Vagina (tissue), 2 donors: ENCODE measurements at regions not wholly inside any gene's neighbourhood (a gene's known extent, or its start where the extent isn't known, plus 50 kb on each side); places are given as distances from the start of the nearest gene placed in this dataset.
"Not testable (repeated sequence)": the region's sequence is repeated elsewhere in the genome, so short reads cannot be mapped to it uniquely, and the experiment has no call there.

Source experiments
- DNase-seq, 2 donors: peaks; one replicate each; pipeline ENCODE4 v3.0.0-alpha.2; 2017; ENCODE audit errors: extremely low spot score in 2 of 2
- H3K27ac ChIP-seq: fragments of 200-600 bp; sonication (generic); one replicate; pipeline ENCODE4 v1.5.1; 2019
- H3K27me3 ChIP-seq: fragments of 200-600 bp; sonication (generic); one replicate; pipeline ENCODE4 v1.5.1; 2019
- H3K36me3 ChIP-seq, 2 donors: fragments of 200-600 bp; sonication (generic); one replicate each; pipeline ENCODE4 v1.5.1; 2017 to 2019
- H3K4me1 ChIP-seq: fragments of 200-600 bp; sonication (generic); one replicate; pipeline ENCODE4 v1.5.1; 2019
- H3K4me3 ChIP-seq, 2 donors: fragments of 200-600 bp; sonication (generic); 1 replicate in 1 of 2; 2 replicates in 1 of 2; pipeline ENCODE4 v1.5.1; 2016 to 2019
- H3K9me3 ChIP-seq: fragments of 200-600 bp; sonication (generic); one replicate; pipeline ENCODE4 v1.5.1; 2019
- CTCF ChIP-seq, 3 experiments: fragments of 450-650 bp in 2 of 3; fragments of 200-600 bp in 1 of 3; sonication (generic) in 1 of 3; IDR thresholded peaks; one replicate each; pipeline ENCODE4 v1.5.1; 2017 to 2019; ENCODE audit warnings: antibody characterized with exemption in 3 of 3, mild to moderate bottlenecking in 2 of 3, moderate library complexity in 2 of 3
- POLR2A ChIP-seq, 2 donors: fragments of 450-650 bp; IDR thresholded peaks; one replicate each; pipeline ENCODE4 v1.6.1; 2017; ENCODE audit warnings: antibody characterized with exemption in 2 of 2, mild to moderate bottlenecking in 2 of 2, moderate library complexity in 2 of 2
- POLR2AphosphoS5 ChIP-seq, 2 donors: sonication (generic); formaldehyde crosslinking; IDR thresholded peaks; one replicate each; pipeline ENCODE4 v1.9.0; 2017; ENCODE audit warnings: antibody characterized with exemption in 2 of 2, mild to moderate bottlenecking in 2 of 2, low read depth in 1 of 2; ENCODE audit not compliant: insufficient read depth in 1 of 2
- intact Hi-C: fragments of 100-400 bp; cut with DNase I; formaldehyde crosslinking; loops from one replicate; pipeline ENCODE4 v1.15.1; 2023

DNA sequence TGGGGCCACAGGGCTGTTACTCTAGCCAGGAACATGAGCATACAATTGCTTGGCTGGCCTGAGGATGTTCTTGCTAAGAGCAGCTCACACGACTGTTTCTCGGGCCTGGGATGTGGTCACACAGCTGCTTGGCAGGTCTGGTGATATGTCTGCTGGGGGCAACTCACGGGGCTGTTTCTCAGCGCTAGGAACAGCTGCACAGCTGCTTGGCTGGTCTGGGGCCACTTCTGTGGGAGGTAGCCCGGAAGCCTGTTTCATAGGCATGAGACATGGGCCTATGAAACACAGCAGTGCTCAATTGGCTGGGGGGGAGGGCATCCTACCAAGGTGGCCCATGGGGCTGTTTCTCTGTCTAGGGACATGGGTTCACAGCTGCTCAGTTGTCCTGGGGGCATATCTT lies 73.4 kb upstream of the DDHD1 start:
- no peak for TF ChIP-seq CTCF (IDR thresholded peaks at IDR 0.05)
- no peak for TF ChIP-seq POLR2A (IDR thresholded peaks at IDR 0.05)
- no peak for TF ChIP-seq POLR2AphosphoS5 (IDR thresholded peaks at IDR 0.05; ENCODE audit: insufficient read depth in 1 of 2, low read depth in 1 of 2)
- no peaks in the 10 kb centered on the region for H3K4me1 ChIP-seq
- H3K36me3 ChIP-seq = no peaks in the 10 kb centered on the region
- no peak overlapping the region for H3K4me3 ChIP-seq
- H3K27me3 ChIP-seq = no peaks in the 10 kb centered on the region
- no peak for DNase-seq
- H3K27ac ChIP-seq = no peak overlapping the region
- intact Hi-C loops = no loop called here
- no peaks in the 10 kb centered on the region for H3K9me3 ChIP-seq

DNA sequence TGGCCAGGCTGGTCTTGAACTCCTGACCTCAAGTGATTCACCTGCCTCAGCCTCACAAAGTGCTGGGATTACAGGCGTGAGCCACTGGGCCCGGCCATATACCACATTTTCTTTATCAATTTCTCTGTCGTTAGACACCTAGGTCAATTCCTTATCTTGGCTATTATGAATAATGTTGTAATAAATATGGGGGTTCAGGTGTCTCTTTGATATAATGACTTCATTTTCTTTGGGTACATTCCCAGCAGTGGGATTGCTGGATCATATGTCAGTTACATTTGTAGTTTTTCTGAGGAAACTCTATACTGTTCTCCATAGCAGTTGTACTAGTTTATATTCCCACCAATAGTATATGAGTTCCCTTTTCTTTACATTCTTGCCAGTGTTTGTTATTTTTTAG lies 67.8 kb upstream of the DDHD1 start:
- Histone ChIP-seq H3K36me3 (no peaks in the 10 kb centered on the region), H3K27ac (no peak overlapping the region), H3K9me3 (no peaks in the 10 kb centered on the region), H3K4me3 (no peak overlapping the region), H3K27me3 (no peaks in the 10 kb centered on the region), H3K4me1 (peaks cover 13% of the 10 kb centered on the region)
- TF ChIP-seq POLR2AphosphoS5 (IDR thresholded peaks at IDR 0.05; ENCODE audit: insufficient read depth in 1 of 2, low read depth in 1 of 2) (no peak), POLR2A (IDR thresholded peaks at IDR 0.05) (no peak)
- intact Hi-C loops = no loop called here
- no peak for DNase-seq

- DNase-seq = no peak
- Histone ChIP-seq H3K27me3 (no peaks in the 10 kb centered on the region), H3K9me3 (no peaks in the 10 kb centered on the region), H3K4me3 (peak overlapping the region; percentile 62 to 64), H3K36me3 (no peaks in the 10 kb centered on the region), H3K27ac (peak overlapping the region; percentile 73), H3K4me1 (peaks cover 13% of the 10 kb centered on the region)
- TF ChIP-seq POLR2AphosphoS5 (IDR thresholded peaks at IDR 0.05; ENCODE audit: insufficient read depth in 1 of 2, low read depth in 1 of 2) (no peak), CTCF (IDR thresholded peaks at IDR 0.05) (no peak), POLR2A (IDR thresholded peaks at IDR 0.05) (no peak)
- intact Hi-C loops = no loop called here
Measured at GRCh38 chr14:53218161-53218560, 65.0 kb upstream of the DDHD1 start.

GRCh38 chr14:53217316-53217994 lies 64.3 kb upstream of the DDHD1 start:
- peaks cover 13% of the 10 kb centered on the region for H3K4me1 ChIP-seq
- peak overlapping the region; percentile 62 to 64 for H3K4me3 ChIP-seq
- no peaks in the 10 kb centered on the region for H3K9me3 ChIP-seq
- TF ChIP-seq CTCF (IDR thresholded peaks at IDR 0.05) (peak in 2 of 3 experiments; percentile 28 to 58), POLR2AphosphoS5 (IDR thresholded peaks at IDR 0.05; ENCODE audit: insufficient read depth in 1 of 2, low read depth in 1 of 2) (peak in 1 of 2 donors; percentile 53), POLR2A (IDR thresholded peaks at IDR 0.05) (no peak)
- H3K27ac ChIP-seq = peak overlapping the region; percentile 73
- no peak for DNase-seq
- H3K27me3 ChIP-seq = no peaks in the 10 kb centered on the region
- intact Hi-C loops = no loop called here
- no peaks in the 10 kb centered on the region for H3K36me3 ChIP-seq

DNA sequence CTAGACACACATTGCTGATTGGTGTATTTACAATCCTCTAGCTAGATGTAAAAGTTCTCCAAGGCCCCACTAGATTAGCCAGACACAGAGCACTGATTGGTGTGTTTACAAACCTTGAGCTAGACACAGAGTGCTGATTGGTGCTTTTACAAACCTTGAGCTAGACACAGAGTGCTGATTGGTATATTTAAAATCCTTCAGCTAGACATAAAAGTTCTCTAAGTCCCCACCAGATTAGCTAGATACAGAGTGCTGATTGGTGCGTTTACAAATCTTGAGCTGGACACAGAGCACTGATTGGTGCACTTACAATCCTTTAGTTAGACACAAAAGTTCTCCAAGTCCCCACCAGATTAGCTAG lies 63.8 kb upstream of the DDHD1 start:
- peak overlapping the region; percentile 73 for H3K27ac ChIP-seq
- H3K27me3 ChIP-seq, DNase-seq, intact Hi-C loops, H3K36me3 ChIP-seq, H3K9me3 ChIP-seq: not testable (repeated sequence)
- peak overlapping the region; percentile 62 to 64 for H3K4me3 ChIP-seq
- peaks cover 13% of the 10 kb centered on the region for H3K4me1 ChIP-seq

- H3K4me3 ChIP-seq, intact Hi-C loops, H3K9me3 ChIP-seq, H3K27me3 ChIP-seq, H3K27ac ChIP-seq, H3K36me3 ChIP-seq, DNase-seq: not testable (repeated sequence)
- H3K4me1 ChIP-seq = peaks cover 13% of the 10 kb centered on the region
Measured at GRCh38 chr14:53216478-53216877, 63.4 kb upstream of the DDHD1 start.
